ENCODE measurements at regions not wholly inside any gene's neighbourhood (a gene's known extent, or its start where the extent isn't known, plus 50 kb on each side); places are given as distances from the start of the nearest gene placed in this dataset.

GRCh38 chr2:59680863-59681262 lies 872.6 kb downstream of the BCL11A start:
- no peak for DNase-seq (ENCODE audit: low read depth in 1 of 2, low spot score in 1 of 2)
- in situ Hi-C loops (cut with HindIII; ENCODE audit: low pct_unique_long_range_greater_than_20kb, low sequenced_read_pairs), result no loop called here
- no peak for TF ChIP-seq JUND (IDR thresholded peaks at IDR 0.05; ENCODE audit: low read depth)

GRCh38 chr2:59677158-59677557 lies 876.3 kb downstream of the BCL11A start:
- DNase-seq (ENCODE audit: low read depth in 1 of 2, low spot score in 1 of 2), result no peak
- no peak for TF ChIP-seq JUND (IDR thresholded peaks at IDR 0.05; ENCODE audit: low read depth)
- in situ Hi-C loops (cut with HindIII; ENCODE audit: low pct_unique_long_range_greater_than_20kb, low sequenced_read_pairs), result no loop called here

- DNase-seq (ENCODE audit: low read depth in 1 of 2, low spot score in 1 of 2), result no peak
- no peak for TF ChIP-seq JUND (IDR thresholded peaks at IDR 0.05; ENCODE audit: low read depth)
- in situ Hi-C loops (cut with HindIII; ENCODE audit: low pct_unique_long_range_greater_than_20kb, low sequenced_read_pairs), result no loop called here
Measured at GRCh38 chr2:59674100-59674499, 879.4 kb downstream of the BCL11A start.

- DNase-seq (ENCODE audit: low read depth in 1 of 2, low spot score in 1 of 2), result no peak
- in situ Hi-C loops (cut with HindIII; ENCODE audit: low pct_unique_long_range_greater_than_20kb, low sequenced_read_pairs), result no loop called here
- TF ChIP-seq JUND (IDR thresholded peaks at IDR 0.05; ENCODE audit: low read depth), result no peak
Measured at GRCh38 chr2:59665021-59665420, 888.4 kb downstream of the BCL11A start.

- DNase-seq (ENCODE audit: low read depth in 1 of 2, low spot score in 1 of 2), result no peak
- in situ Hi-C loops (cut with HindIII; ENCODE audit: low pct_unique_long_range_greater_than_20kb, low sequenced_read_pairs), result no loop called here
- no peak for TF ChIP-seq JUND (IDR thresholded peaks at IDR 0.05; ENCODE audit: low read depth)
Measured at GRCh38 chr2:59662127-59662861, 891.2 kb downstream of the BCL11A start.

DNA sequence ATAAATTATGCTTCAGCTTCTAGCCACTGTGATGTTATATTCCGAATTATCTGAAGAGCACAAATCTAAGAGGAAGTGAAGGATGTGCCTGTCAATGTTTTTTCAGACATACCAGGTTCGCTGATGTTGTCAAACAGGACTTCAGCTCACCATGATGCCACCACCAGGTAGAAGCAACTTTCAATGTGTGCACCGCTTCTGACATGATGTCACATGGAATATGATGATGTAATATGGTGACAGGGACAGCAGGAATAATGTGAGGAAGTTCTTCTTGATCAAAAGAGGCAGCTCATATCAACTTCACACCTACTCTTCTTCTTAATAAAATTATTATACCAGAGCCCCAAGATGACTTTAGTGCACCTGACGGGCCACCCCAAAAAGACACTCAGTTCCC lies 893.2 kb downstream of the BCL11A start:
- no peak for DNase-seq (ENCODE audit: low read depth in 1 of 2, low spot score in 1 of 2)
- TF ChIP-seq JUND (IDR thresholded peaks at IDR 0.05; ENCODE audit: low read depth), result no peak
- in situ Hi-C loops (cut with HindIII; ENCODE audit: low pct_unique_long_range_greater_than_20kb, low sequenced_read_pairs), result no loop called here

- no peak for DNase-seq (ENCODE audit: low read depth in 1 of 2, low spot score in 1 of 2)
- in situ Hi-C loops (cut with HindIII; ENCODE audit: low pct_unique_long_range_greater_than_20kb, low sequenced_read_pairs), result no loop called here
- TF ChIP-seq JUND (IDR thresholded peaks at IDR 0.05; ENCODE audit: low read depth), result no peak
Measured at GRCh38 chr2:59658906-59659635, 894.4 kb downstream of the BCL11A start.

- no peak for TF ChIP-seq JUND (IDR thresholded peaks at IDR 0.05; ENCODE audit: low read depth)
- in situ Hi-C loops (cut with HindIII; ENCODE audit: low pct_unique_long_range_greater_than_20kb, low sequenced_read_pairs), result no loop called here
- DNase-seq (ENCODE audit: low read depth in 1 of 2, low spot score in 1 of 2), result no peak
Measured at GRCh38 chr2:59655809-59656208, 897.6 kb downstream of the BCL11A start.

- no peak for DNase-seq (ENCODE audit: low read depth in 1 of 2, low spot score in 1 of 2)
- no peak for TF ChIP-seq JUND (IDR thresholded peaks at IDR 0.05; ENCODE audit: low read depth)
- in situ Hi-C loops (cut with HindIII; ENCODE audit: low pct_unique_long_range_greater_than_20kb, low sequenced_read_pairs), result no loop called here
Measured at GRCh38 chr2:59654710-59655109, 898.7 kb downstream of the BCL11A start.

DNA sequence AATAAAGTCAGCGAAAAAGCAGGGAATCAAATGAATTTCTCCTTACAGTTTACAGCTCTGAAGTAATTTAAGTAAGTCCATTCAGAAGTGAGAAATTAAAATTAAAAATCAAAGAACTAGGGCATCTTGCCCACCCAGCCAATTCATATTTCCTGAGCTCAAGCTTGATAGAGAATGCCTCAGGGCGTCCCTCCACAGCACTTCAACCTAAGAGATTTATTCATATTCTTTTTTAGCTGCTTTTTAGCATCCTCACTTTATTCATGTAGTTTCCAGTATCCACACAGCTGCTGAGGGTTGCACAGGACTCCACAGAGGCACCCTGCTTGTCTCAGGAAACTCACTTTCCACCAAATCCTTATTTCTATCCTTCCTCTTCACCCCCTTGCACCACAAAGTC lies 900.3 kb downstream of the BCL11A start:
- no peak for TF ChIP-seq JUND (IDR thresholded peaks at IDR 0.05; ENCODE audit: low read depth)
- no peak for DNase-seq (ENCODE audit: low read depth in 1 of 2, low spot score in 1 of 2)
- in situ Hi-C loops (cut with HindIII; ENCODE audit: low pct_unique_long_range_greater_than_20kb, low sequenced_read_pairs), result no loop called here

DNA sequence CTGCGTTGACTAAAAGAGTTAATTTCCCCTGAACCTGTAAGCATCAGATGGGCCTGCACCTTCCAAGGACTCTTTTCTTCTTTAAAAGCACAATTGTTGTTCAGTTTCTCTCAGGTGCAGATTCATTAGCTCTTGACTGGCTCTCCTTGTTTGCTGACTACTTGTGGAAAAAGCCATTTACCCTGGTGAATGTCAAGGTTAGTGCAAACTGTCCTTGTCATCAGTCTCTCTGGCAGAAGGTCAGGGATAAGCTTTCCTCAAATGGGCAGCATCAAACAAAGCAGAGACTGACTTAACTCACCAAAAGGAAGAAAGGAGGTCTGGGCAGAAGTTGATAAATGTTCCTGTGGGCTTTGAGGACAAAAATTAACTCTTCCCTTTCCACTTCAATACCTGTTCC lies 922.7 kb downstream of the BCL11A start:
- DNase-seq (ENCODE audit: low read depth in 1 of 2, low spot score in 1 of 2), result no peak
- in situ Hi-C loops (cut with HindIII; ENCODE audit: low pct_unique_long_range_greater_than_20kb, low sequenced_read_pairs), result no loop called here
- TF ChIP-seq JUND (IDR thresholded peaks at IDR 0.05; ENCODE audit: low read depth), result no peak

- in situ Hi-C loops (cut with HindIII; ENCODE audit: low pct_unique_long_range_greater_than_20kb, low sequenced_read_pairs), result no loop called here
- DNase-seq (ENCODE audit: low read depth in 1 of 2, low spot score in 1 of 2), result no peak
- TF ChIP-seq JUND (IDR thresholded peaks at IDR 0.05; ENCODE audit: low read depth), result no peak
Measured at GRCh38 chr2:59627599-59627998, 925.9 kb downstream of the BCL11A start.

DNA sequence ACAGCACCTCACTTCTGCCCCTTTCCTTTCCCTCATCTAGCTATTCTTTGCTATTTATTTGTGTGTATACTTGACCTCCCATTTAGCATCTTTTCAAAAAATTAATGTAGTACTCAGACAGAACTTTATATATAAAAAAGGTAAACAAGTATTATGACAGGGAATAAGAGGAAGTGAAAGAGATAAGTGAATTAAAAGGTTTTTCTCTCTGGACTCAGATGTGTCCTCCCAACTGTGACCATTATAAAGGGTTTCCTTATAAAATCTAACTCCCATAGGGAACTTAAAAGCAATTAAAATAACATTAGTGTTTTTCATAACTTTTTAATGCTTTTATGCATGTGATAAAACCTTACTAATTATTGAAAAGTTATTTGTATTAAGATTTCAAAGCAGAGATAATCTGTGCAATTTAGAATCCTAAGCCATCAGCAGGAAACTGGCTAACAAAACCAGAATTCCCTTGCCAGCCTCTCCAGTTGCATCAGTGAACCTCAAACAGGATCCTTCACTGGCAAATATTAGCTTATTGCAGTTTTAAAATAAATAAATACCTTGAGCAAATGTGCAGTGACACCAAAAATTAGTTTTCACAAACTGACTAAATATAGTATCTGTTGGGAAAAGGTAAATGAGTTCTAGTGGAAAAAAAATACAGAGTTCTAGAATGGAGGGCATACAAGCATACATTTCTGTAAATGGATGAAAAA lies 930.7 kb downstream of the BCL11A start:
- no peak for DNase-seq (ENCODE audit: low read depth in 1 of 2, low spot score in 1 of 2)
- no peak for TF ChIP-seq JUND (IDR thresholded peaks at IDR 0.05; ENCODE audit: low read depth)
- in situ Hi-C loops (cut with HindIII; ENCODE audit: low pct_unique_long_range_greater_than_20kb, low sequenced_read_pairs), result no loop called here
